Cardiac muscle cell (in vitro differentiated cells and primary cell): ENCODE measurements at regions not wholly inside any gene's neighbourhood (a gene's known extent, or its start where the extent isn't known, plus 50 kb on each side); places are given as distances from the start of the nearest gene placed in this dataset.
"Not testable (repeated sequence)": the region's sequence is repeated elsewhere in the genome, so short reads cannot be mapped to it uniquely, and the experiment has no call there.

Experiments
- DNase-seq, 2 donors: peaks; one replicate each; pipeline versions ENCODE4 v3.0.0 to v3.0.0-alpha.2; 2010 to 2017; ENCODE audit warnings: low read depth in 1 of 2, low spot score in 1 of 2
- H3K27ac ChIP-seq: fragments of 200-600 bp; sonication (generic); 2 replicates; pipeline ENCODE4 v1.5.1; 2016
- H3K27me3 ChIP-seq: fragments of 200-600 bp; sonication (generic); 2 replicates; pipeline ENCODE4 v1.6.0; 2016; ENCODE audit warnings: control low read depth
- H3K36me3 ChIP-seq: fragments of 200-600 bp; sonication (generic); 2 replicates; pipeline ENCODE4 v1.5.1; 2016; ENCODE audit warnings: control low read depth
- H3K4me1 ChIP-seq: fragments of 200-600 bp; sonication (generic); 2 replicates; pipeline ENCODE4 v1.8.1; 2017; ENCODE audit warnings: low read depth, mild to moderate bottlenecking, mixed run types
- H3K4me3 ChIP-seq: fragments of 200-600 bp; sonication (generic); 2 replicates; pipeline ENCODE4 v1.5.1; 2016; ENCODE audit warnings: mild to moderate bottlenecking
- H3K9me3 ChIP-seq: fragments of 200-600 bp; sonication (generic); 2 replicates; pipeline ENCODE4 v1.5.1; 2017; ENCODE audit warnings: low read depth, mild to moderate bottlenecking, control low read depth
- CTCF ChIP-seq: IDR thresholded peaks from 2 replicates; pipeline ENCODE4 v1.5.1; 2012; ENCODE audit warnings: low read depth, mild to moderate bottlenecking, low read length

GRCh38 chrX:106263817-106264216 lies 95.7 kb downstream of the PWWP3B start:
- no peak overlapping the region for H3K4me3 ChIP-seq
- peak in 1 of 2 donors; percentile 74 for DNase-seq
- TF ChIP-seq CTCF = no peak
- H3K27ac ChIP-seq = no peak overlapping the region
- H3K9me3 ChIP-seq = no peaks in the 10 kb centered on the region
- H3K27me3 ChIP-seq = no peaks in the 10 kb centered on the region
- H3K36me3 ChIP-seq = no peaks in the 10 kb centered on the region
- H3K4me1 ChIP-seq = no peaks in the 10 kb centered on the region

DNA sequence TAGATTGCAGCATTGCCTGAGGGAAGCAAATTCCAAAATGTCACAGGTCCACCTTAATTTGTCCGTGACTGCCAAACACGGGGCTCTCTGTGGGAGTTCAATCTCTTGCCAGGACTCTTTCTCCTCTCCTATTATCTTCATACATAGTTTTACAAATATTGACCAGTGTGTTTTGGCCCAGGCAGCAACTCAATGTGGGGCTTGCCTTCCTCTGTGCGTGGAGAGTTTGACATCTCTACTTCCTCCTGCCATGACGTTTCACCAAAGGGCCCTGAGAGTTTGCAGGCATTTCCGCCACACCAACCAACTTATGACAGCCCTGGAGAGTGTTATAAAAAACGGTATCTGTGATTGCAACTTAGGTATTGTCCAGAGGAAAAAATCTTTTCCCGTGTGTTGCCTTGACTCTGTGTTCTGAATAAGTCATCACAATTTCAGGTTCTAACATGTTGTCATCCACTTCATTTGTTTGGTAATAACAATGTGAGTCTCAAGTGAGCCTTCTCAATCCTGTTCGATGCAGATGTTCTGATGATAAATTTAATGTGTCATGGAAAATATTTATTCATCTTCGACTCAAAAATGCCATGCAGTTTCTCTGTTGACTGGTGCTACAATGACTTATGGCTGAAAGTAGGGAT lies 106.0 kb downstream of the PWWP3B start:
- H3K36me3 ChIP-seq, H3K27me3 ChIP-seq, H3K27ac ChIP-seq, H3K4me3 ChIP-seq, H3K9me3 ChIP-seq, H3K4me1 ChIP-seq, DNase-seq: not testable (repeated sequence)

DNA sequence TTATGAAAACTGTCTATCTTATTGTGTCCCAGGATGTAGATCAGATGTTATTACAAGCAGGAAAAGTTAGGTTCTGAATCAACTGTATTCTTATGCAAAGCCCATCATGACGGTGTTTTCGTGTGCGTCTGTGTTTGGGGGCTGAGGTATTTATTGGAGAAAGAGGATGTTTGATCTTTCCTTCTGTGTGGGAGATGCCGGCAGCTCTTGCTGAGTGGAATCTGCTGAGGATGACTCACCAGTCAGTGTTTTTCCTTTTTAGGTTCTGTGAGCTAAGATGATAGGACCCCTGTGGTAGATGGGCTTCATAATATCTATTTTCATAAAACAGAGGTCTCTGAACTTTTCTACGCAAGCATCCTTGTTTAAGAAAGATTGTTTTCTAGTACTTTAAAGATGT lies 107.1 kb downstream of the PWWP3B start:
- not testable (repeated sequence) for H3K27me3 ChIP-seq, H3K36me3 ChIP-seq, H3K4me1 ChIP-seq, H3K4me3 ChIP-seq, H3K27ac ChIP-seq, H3K9me3 ChIP-seq, DNase-seq

GRCh38 chrX:106278951-106279350 lies 110.8 kb downstream of the PWWP3B start:
- no peaks in the 10 kb centered on the region for H3K9me3 ChIP-seq
- H3K27me3 ChIP-seq = no peaks in the 10 kb centered on the region
- no peaks in the 10 kb centered on the region for H3K36me3 ChIP-seq
- no peak for DNase-seq
- H3K4me3 ChIP-seq = no peak overlapping the region
- TF ChIP-seq CTCF = no peak
- no peaks in the 10 kb centered on the region for H3K4me1 ChIP-seq
- H3K27ac ChIP-seq = no peak overlapping the region

DNA sequence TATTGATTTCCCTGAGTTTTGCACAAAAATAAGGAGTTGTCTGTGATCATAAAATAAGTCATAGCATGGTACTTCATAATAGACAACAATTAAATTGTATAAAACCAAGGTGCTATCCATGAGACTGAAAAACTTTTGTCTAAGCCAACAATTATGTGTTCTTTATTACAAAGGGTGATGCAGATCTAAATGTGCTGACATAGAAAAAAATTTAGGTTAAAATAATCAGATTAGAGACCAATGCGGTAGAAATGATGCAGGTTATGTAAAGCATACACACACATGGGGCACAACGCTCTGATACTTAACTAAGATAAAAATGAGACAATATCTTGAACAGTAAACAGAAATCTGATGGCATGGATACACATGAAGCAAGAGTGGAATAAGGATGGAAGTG lies 113.3 kb downstream of the PWWP3B start:
- Histone ChIP-seq H3K4me1 (no peaks in the 10 kb centered on the region), H3K9me3 (no peaks in the 10 kb centered on the region), H3K36me3 (no peaks in the 10 kb centered on the region), H3K27ac (no peak overlapping the region), H3K4me3 (no peak overlapping the region), H3K27me3 (no peaks in the 10 kb centered on the region)
- TF ChIP-seq CTCF = no peak
- DNase-seq = no peak

GRCh38 chrX:106283841-106284240 lies 115.7 kb downstream of the PWWP3B start:
- no peak for DNase-seq
- H3K4me3 ChIP-seq = no peak overlapping the region
- H3K4me1 ChIP-seq = no peaks in the 10 kb centered on the region
- no peaks in the 10 kb centered on the region for H3K27me3 ChIP-seq
- peaks cover 3% of the 10 kb centered on the region for H3K9me3 ChIP-seq
- TF ChIP-seq CTCF = no peak
- H3K27ac ChIP-seq = no peak overlapping the region
- no peaks in the 10 kb centered on the region for H3K36me3 ChIP-seq
